SKM-1 (cell line): ENCODE measurements at regions not wholly inside any gene's neighbourhood (a gene's known extent, or its start where the extent isn't known, plus 50 kb on each side); places are given as distances from the start of the nearest gene placed in this dataset.

Experiments used
- DNase-seq: peaks from one replicate; lab custom pipeline; 2025; ENCODE audit not compliant: unreplicated experiment; lab: John Stamatoyannopoulos, UW

GRCh38 chr10:129325893-129326292 lies 141.1 kb upstream of the MGMT start:
- no peak for DNase-seq

GRCh38 chr10:129328546-129328945 lies 138.5 kb upstream of the MGMT start:
- DNase-seq, result no peak

GRCh38 chr10:129329385-129330055 lies 137.5 kb upstream of the MGMT start:
- no peak for DNase-seq

GRCh38 chr10:129330211-129330610 lies 136.8 kb upstream of the MGMT start:
- no peak for DNase-seq

- DNase-seq, result no peak
These were observed 135.7 kb upstream of the MGMT start for GRCh38 chr10:129331207-129331838.

GRCh38 chr10:129331839-129332220 lies 135.2 kb upstream of the MGMT start:
- DNase-seq, result no peak

- no peak for DNase-seq
These were observed 134.6 kb upstream of the MGMT start for GRCh38 chr10:129332476-129332875.

GRCh38 chr10:129333706-129334105 lies 133.3 kb upstream of the MGMT start:
- DNase-seq, result no peak

GRCh38 chr10:129334266-129334665 lies 132.8 kb upstream of the MGMT start:
- no peak for DNase-seq

- DNase-seq, result no peak
These were observed 131.6 kb upstream of the MGMT start for GRCh38 chr10:129335396-129335795.

GRCh38 chr10:129335942-129336341 lies 131.1 kb upstream of the MGMT start:
- no peak for DNase-seq

- no peak for DNase-seq
These were observed 127.8 kb upstream of the MGMT start for GRCh38 chr10:129339191-129339590.

- no peak for DNase-seq
These were observed 127.2 kb upstream of the MGMT start for GRCh38 chr10:129339841-129340240.

GRCh38 chr10:129341087-129341486 lies 126.0 kb upstream of the MGMT start:
- no peak for DNase-seq

GRCh38 chr10:129342385-129342784 lies 124.7 kb upstream of the MGMT start:
- DNase-seq, result no peak

- no peak for DNase-seq
These were observed 123.9 kb upstream of the MGMT start for GRCh38 chr10:129343141-129343540.

- DNase-seq, result no peak
These were observed 122.9 kb upstream of the MGMT start for GRCh38 chr10:129344103-129344502.

- no peak for DNase-seq
These were observed 122.2 kb upstream of the MGMT start for GRCh38 chr10:129344731-129345355.

- no peak for DNase-seq
These were observed 121.3 kb upstream of the MGMT start for GRCh38 chr10:129345763-129346162.

- DNase-seq, result no peak
These were observed 116.4 kb upstream of the MGMT start for GRCh38 chr10:129350690-129351089.

GRCh38 chr10:129353101-129353500 lies 113.9 kb upstream of the MGMT start:
- DNase-seq, result no peak

GRCh38 chr10:129360046-129360445 lies 107.0 kb upstream of the MGMT start:
- no peak for DNase-seq
